H1 (cell line): ENCODE measurements at regions not wholly inside any gene's neighbourhood (a gene's known extent, or its start where the extent isn't known, plus 50 kb on each side); places are given as distances from the start of the nearest gene placed in this dataset.

Source experiments
- ATF2 ChIP-seq: IDR thresholded peaks from 2 replicates; pipeline ENCODE4 v1.6.1; 2012; ENCODE audit warnings: low read length, inconsistent platforms
- BRCA1 ChIP-seq: IDR thresholded peaks from 2 replicates; pipeline ENCODE4 v1.6.1; 2012; ENCODE audit warnings: low read depth, low read length, improper control_type of control experiment
- FOSL1 ChIP-seq: IDR thresholded peaks from 2 replicates; pipeline ENCODE4 v1.6.1; 2011; ENCODE audit warnings: mild to moderate bottlenecking, low read depth, low read length, moderate library complexity; ENCODE audit not compliant: insufficient read depth
- HDAC2 ChIP-seq, 2 experiments: fragments of 300-600 bp in 1 of 2; sonication (generic) in 1 of 2; IDR thresholded peaks; 2 replicates each; pipeline ENCODE4 v1.6.1; 2011 to 2012; ENCODE audit warnings: low read depth in 2 of 2, low read length in 2 of 2, mild to moderate bottlenecking in 2 of 2, moderate library complexity in 2 of 2, borderline replicate concordance in 1 of 2, inconsistent platforms in 1 of 2
- PHF8 ChIP-seq: fragments of 200-600 bp; sonication (generic); conservative IDR thresholded peaks from 2 replicates; pipeline ENCODE4 v1.7.1; 2012; ENCODE audit warnings: low read depth, mild to moderate bottlenecking, inconsistent platforms, low read length, moderate library complexity
- ZNF274 ChIP-seq: IDR thresholded peaks from 2 replicates; pipeline ENCODE4 v1.7.0; 2012; ENCODE audit warnings: low read length, borderline replicate concordance; ENCODE audit errors: extremely low read depth
- TF ChIP-seq, protein P1 (sequence below), 3 experiments: IDR thresholded peaks; 1 replicate in 2 of 3; 2 replicates in 1 of 3; pipeline versions ENCODE4 v1.5.1 to v1.6.1; 2011; ENCODE audit warnings: low read length in 3 of 3, mild to moderate bottlenecking in 3 of 3, inconsistent platforms in 2 of 3, low read depth in 1 of 3, moderate library complexity in 1 of 3; ENCODE audit not compliant: insufficient read depth in 1 of 3; ENCODE audit errors: control extremely low read depth in 1 of 3
- TF ChIP-seq, protein P2 (sequence below): IDR thresholded peaks from 2 replicates; pipeline ENCODE4 v1.6.1; 2012; ENCODE audit warnings: inconsistent platforms

- TF ChIP-seq FOSL1: no peak
- TF ChIP-seq HDAC2 (IDR thresholded peaks at IDR 0.05; ENCODE audit: borderline replicate concordance in 1 of 2, low read depth in 2 of 2, low read length in 2 of 2): no peak
- TF ChIP-seq, protein P1, sequence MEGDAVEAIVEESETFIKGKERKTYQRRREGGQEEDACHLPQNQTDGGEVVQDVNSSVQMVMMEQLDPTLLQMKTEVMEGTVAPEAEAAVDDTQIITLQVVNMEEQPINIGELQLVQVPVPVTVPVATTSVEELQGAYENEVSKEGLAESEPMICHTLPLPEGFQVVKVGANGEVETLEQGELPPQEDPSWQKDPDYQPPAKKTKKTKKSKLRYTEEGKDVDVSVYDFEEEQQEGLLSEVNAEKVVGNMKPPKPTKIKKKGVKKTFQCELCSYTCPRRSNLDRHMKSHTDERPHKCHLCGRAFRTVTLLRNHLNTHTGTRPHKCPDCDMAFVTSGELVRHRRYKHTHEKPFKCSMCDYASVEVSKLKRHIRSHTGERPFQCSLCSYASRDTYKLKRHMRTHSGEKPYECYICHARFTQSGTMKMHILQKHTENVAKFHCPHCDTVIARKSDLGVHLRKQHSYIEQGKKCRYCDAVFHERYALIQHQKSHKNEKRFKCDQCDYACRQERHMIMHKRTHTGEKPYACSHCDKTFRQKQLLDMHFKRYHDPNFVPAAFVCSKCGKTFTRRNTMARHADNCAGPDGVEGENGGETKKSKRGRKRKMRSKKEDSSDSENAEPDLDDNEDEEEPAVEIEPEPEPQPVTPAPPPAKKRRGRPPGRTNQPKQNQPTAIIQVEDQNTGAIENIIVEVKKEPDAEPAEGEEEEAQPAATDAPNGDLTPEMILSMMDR (IDR thresholded peaks at IDR 0.05; ENCODE audit: control extremely low read depth in 1 of 3, insufficient read depth in 1 of 3, low read depth in 1 of 3, low read length in 3 of 3): no peak
- TF ChIP-seq ZNF274: no peak
- TF ChIP-seq, protein P2, sequence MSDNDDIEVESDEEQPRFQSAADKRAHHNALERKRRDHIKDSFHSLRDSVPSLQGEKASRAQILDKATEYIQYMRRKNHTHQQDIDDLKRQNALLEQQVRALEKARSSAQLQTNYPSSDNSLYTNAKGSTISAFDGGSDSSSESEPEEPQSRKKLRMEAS: no peak
- no peak for TF ChIP-seq BRCA1
- no peak for TF ChIP-seq ATF2
- no peak for TF ChIP-seq PHF8
Observed at GRCh38 chr5:57416278-57416994, 66.2 kb downstream of the ACTBL2 start (continued).
